ENCODE measurements at regions not wholly inside any gene's neighbourhood (a gene's known extent, or its start where the extent isn't known, plus 50 kb on each side); places are given as distances from the start of the nearest gene placed in this dataset.

DNA sequence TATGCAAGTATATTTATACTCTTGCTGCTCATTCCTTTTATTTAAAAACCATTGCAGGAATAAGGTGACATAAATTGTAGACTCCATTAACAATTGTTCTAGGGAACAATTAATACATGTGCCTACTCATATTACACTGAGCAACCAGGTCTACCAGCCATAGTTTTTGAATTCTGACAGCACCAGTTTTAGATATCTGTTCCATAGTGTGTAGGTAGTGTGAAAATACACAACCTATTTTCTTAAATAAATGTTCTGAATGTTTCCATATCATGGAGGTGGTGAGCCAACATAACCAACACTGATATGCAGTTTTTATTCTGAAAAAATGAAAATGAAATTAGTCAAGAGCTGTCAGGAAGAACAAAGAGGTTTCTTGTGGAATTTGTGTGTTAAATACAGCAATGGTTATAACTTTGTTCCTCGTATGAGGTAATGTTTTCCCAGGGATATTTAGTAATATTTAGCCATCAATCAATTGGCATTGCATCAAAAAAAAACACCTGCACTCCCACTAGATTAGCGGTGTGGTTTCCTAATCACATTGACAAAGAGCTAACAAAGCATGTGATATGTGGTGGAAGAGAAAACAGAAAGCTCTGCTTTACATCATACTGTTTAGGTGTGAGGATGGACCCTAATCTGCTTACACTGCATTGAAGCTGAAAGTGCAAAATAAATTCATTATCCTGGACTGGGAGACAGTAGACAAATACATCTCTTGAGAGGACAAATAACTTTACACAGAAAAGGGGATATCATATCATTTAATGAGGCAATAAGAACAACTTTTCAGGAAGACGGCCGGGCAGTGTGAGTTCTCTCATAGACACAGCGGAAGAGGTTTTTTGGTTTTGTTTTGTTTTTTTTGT lies 369.5 kb upstream of the THBS1 start (continued):
- 0 out of 2 replicates have a peak, but pooled peaks have one; percentile 38 for TF ChIP-seq ERF (CRISPR knock-in tag; IDR thresholded peaks at IDR 0.05)
- TF ChIP-seq, protein P1, sequence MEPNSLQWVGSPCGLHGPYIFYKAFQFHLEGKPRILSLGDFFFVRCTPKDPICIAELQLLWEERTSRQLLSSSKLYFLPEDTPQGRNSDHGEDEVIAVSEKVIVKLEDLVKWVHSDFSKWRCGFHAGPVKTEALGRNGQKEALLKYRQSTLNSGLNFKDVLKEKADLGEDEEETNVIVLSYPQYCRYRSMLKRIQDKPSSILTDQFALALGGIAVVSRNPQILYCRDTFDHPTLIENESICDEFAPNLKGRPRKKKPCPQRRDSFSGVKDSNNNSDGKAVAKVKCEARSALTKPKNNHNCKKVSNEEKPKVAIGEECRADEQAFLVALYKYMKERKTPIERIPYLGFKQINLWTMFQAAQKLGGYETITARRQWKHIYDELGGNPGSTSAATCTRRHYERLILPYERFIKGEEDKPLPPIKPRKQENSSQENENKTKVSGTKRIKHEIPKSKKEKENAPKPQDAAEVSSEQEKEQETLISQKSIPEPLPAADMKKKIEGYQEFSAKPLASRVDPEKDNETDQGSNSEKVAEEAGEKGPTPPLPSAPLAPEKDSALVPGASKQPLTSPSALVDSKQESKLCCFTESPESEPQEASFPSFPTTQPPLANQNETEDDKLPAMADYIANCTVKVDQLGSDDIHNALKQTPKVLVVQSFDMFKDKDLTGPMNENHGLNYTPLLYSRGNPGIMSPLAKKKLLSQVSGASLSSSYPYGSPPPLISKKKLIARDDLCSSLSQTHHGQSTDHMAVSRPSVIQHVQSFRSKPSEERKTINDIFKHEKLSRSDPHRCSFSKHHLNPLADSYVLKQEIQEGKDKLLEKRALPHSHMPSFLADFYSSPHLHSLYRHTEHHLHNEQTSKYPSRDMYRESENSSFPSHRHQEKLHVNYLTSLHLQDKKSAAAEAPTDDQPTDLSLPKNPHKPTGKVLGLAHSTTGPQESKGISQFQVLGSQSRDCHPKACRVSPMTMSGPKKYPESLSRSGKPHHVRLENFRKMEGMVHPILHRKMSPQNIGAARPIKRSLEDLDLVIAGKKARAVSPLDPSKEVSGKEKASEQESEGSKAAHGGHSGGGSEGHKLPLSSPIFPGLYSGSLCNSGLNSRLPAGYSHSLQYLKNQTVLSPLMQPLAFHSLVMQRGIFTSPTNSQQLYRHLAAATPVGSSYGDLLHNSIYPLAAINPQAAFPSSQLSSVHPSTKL (CRISPR knock-in tag; IDR thresholded peaks at IDR 0.05): peak; percentile 92
- TF ChIP-seq, protein P2, sequence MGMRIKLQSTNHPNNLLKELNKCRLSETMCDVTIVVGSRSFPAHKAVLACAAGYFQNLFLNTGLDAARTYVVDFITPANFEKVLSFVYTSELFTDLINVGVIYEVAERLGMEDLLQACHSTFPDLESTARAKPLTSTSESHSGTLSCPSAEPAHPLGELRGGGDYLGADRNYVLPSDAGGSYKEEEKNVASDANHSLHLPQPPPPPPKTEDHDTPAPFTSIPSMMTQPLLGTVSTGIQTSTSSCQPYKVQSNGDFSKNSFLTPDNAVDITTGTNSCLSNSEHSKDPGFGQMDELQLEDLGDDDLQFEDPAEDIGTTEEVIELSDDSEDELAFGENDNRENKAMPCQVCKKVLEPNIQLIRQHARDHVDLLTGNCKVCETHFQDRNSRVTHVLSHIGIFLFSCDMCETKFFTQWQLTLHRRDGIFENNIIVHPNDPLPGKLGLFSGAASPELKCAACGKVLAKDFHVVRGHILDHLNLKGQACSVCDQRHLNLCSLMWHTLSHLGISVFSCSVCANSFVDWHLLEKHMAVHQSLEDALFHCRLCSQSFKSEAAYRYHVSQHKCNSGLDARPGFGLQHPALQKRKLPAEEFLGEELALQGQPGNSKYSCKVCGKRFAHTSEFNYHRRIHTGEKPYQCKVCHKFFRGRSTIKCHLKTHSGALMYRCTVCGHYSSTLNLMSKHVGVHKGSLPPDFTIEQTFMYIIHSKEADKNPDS (CRISPR knock-in tag; IDR thresholded peaks at IDR 0.05): no peak
- TF ChIP-seq ZNF317 (CRISPR knock-in tag; IDR thresholded peaks at IDR 0.05): peak; percentile 64; the same call in 1 of the 2 replicates
- TF ChIP-seq, protein P3, sequence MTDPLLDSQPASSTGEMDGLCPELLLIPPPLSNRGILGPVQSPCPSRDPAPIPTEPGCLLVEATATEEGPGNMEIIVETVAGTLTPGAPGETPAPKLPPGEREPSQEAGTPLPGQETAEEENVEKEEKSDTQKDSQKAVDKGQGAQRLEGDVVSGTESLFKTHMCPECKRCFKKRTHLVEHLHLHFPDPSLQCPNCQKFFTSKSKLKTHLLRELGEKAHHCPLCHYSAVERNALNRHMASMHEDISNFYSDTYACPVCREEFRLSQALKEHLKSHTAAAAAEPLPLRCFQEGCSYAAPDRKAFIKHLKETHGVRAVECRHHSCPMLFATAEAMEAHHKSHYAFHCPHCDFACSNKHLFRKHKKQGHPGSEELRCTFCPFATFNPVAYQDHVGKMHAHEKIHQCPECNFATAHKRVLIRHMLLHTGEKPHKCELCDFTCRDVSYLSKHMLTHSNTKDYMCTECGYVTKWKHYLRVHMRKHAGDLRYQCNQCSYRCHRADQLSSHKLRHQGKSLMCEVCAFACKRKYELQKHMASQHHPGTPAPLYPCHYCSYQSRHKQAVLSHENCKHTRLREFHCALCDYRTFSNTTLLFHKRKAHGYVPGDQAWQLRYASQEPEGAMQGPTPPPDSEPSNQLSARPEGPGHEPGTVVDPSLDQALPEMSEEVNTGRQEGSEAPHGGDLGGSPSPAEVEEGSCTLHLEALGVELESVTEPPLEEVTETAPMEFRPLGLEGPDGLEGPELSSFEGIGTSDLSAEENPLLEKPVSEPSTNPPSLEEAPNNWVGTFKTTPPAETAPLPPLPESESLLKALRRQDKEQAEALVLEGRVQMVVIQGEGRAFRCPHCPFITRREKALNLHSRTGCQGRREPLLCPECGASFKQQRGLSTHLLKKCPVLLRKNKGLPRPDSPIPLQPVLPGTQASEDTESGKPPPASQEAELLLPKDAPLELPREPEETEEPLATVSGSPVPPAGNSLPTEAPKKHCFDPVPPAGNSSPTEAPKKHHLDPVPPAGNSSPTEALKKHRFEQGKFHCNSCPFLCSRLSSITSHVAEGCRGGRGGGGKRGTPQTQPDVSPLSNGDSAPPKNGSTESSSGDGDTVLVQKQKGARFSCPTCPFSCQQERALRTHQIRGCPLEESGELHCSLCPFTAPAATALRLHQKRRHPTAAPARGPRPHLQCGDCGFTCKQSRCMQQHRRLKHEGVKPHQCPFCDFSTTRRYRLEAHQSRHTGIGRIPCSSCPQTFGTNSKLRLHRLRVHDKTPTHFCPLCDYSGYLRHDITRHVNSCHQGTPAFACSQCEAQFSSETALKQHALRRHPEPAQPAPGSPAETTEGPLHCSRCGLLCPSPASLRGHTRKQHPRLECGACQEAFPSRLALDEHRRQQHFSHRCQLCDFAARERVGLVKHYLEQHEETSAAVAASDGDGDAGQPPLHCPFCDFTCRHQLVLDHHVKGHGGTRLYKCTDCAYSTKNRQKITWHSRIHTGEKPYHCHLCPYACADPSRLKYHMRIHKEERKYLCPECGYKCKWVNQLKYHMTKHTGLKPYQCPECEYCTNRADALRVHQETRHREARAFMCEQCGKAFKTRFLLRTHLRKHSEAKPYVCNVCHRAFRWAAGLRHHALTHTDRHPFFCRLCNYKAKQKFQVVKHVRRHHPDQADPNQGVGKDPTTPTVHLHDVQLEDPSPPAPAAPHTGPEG (CRISPR knock-in tag; IDR thresholded peaks at IDR 0.05): no peak
- TF ChIP-seq ZNF660 (CRISPR knock-in tag; IDR thresholded peaks at IDR 0.05; ENCODE audit: borderline replicate concordance, low read depth): no peak
- TF ChIP-seq GFI1 (CRISPR knock-in tag; IDR thresholded peaks at IDR 0.05; ENCODE audit: borderline replicate concordance): peak; percentile 64; the same call in 1 of the 2 replicates
- TF ChIP-seq KLF16 (CRISPR knock-in tag; IDR thresholded peaks at IDR 0.05): peak in 1 of 2 experiments; percentile 74; a peak in 2 of 4 replicates
- TF ChIP-seq, protein P4, sequence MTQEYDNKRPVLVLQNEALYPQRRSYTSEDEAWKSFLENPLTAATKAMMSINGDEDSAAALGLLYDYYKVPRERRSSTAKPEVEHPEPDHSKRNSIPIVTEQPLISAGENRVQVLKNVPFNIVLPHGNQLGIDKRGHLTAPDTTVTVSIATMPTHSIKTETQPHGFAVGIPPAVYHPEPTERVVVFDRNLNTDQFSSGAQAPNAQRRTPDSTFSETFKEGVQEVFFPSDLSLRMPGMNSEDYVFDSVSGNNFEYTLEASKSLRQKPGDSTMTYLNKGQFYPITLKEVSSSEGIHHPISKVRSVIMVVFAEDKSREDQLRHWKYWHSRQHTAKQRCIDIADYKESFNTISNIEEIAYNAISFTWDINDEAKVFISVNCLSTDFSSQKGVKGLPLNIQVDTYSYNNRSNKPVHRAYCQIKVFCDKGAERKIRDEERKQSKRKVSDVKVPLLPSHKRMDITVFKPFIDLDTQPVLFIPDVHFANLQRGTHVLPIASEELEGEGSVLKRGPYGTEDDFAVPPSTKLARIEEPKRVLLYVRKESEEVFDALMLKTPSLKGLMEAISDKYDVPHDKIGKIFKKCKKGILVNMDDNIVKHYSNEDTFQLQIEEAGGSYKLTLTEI (CRISPR knock-in tag; conservative IDR thresholded peaks at IDR 0.05): no peak
- TF ChIP-seq TARDBP (CRISPR knock-in tag; IDR thresholded peaks at IDR 0.05): 0 out of 2 replicates have a peak, but pooled peaks have one; percentile 37
- TF ChIP-seq, protein P5, sequence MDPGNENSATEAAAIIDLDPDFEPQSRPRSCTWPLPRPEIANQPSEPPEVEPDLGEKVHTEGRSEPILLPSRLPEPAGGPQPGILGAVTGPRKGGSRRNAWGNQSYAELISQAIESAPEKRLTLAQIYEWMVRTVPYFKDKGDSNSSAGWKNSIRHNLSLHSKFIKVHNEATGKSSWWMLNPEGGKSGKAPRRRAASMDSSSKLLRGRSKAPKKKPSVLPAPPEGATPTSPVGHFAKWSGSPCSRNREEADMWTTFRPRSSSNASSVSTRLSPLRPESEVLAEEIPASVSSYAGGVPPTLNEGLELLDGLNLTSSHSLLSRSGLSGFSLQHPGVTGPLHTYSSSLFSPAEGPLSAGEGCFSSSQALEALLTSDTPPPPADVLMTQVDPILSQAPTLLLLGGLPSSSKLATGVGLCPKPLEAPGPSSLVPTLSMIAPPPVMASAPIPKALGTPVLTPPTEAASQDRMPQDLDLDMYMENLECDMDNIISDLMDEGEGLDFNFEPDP (CRISPR knock-in tag; conservative IDR thresholded peaks at IDR 0.05): no peak
